NCI-H345 treated with DMSO at 0.1 percent for 48 hours (cell line): ENCODE measurements at regions not wholly inside any gene's neighbourhood (a gene's known extent, or its start where the extent isn't known, plus 50 kb on each side); places are given as distances from the start of the nearest gene placed in this dataset.

Experiments
- DNase-seq: peaks from one replicate; lab custom pipeline; 2025; ENCODE audit not compliant: unreplicated experiment; lab: John Stamatoyannopoulos, UW

- no peak for DNase-seq
Measured at GRCh38 chr1:63112155-63112900, 210.0 kb upstream of the FOXD3 start.

GRCh38 chr1:63115527-63115926 lies 206.8 kb upstream of the FOXD3 start:
- DNase-seq = no peak

GRCh38 chr1:63116016-63116415 lies 206.4 kb upstream of the FOXD3 start:
- no peak for DNase-seq

- DNase-seq = no peak
Measured at GRCh38 chr1:63119575-63120155, 202.7 kb upstream of the FOXD3 start.

GRCh38 chr1:63122079-63122478 lies 200.3 kb upstream of the FOXD3 start:
- DNase-seq = no peak

GRCh38 chr1:63124666-63125191 lies 197.6 kb upstream of the FOXD3 start:
- DNase-seq = no peak

- no peak for DNase-seq
Measured at GRCh38 chr1:63126104-63126503, 196.3 kb upstream of the FOXD3 start.

- DNase-seq = no peak
Measured at GRCh38 chr1:63127376-63127775, 195.0 kb upstream of the FOXD3 start.

GRCh38 chr1:63128556-63128955 lies 193.8 kb upstream of the FOXD3 start:
- DNase-seq = no peak

- DNase-seq = no peak
Measured at GRCh38 chr1:63129184-63129583, 193.2 kb upstream of the FOXD3 start.

GRCh38 chr1:63129855-63130254 lies 192.5 kb upstream of the FOXD3 start:
- no peak for DNase-seq

GRCh38 chr1:63134501-63135173 lies 187.7 kb upstream of the FOXD3 start:
- DNase-seq = no peak

- no peak for DNase-seq
Measured at GRCh38 chr1:63135174-63135512, 187.2 kb upstream of the FOXD3 start.

- no peak for DNase-seq
Measured at GRCh38 chr1:63135801-63136200, 186.6 kb upstream of the FOXD3 start.

GRCh38 chr1:63142001-63142400 lies 180.4 kb upstream of the FOXD3 start:
- DNase-seq = no peak

- DNase-seq = no peak
Measured at GRCh38 chr1:63143482-63143881, 178.9 kb upstream of the FOXD3 start.

GRCh38 chr1:63147783-63148182 lies 174.6 kb upstream of the FOXD3 start:
- no peak for DNase-seq

GRCh38 chr1:63148825-63149645 lies 173.3 kb upstream of the FOXD3 start:
- peak; percentile 22 for DNase-seq

- DNase-seq = no peak
Measured at GRCh38 chr1:63152572-63152971, 169.8 kb upstream of the FOXD3 start.

GRCh38 chr1:63155437-63155836 lies 166.9 kb upstream of the FOXD3 start:
- DNase-seq = no peak

GRCh38 chr1:63157085-63157484 lies 165.3 kb upstream of the FOXD3 start:
- DNase-seq = no peak
